22Rv1 (cell line): ENCODE measurements at regions not wholly inside any gene's neighbourhood (a gene's known extent, or its start where the extent isn't known, plus 50 kb on each side); places are given as distances from the start of the nearest gene placed in this dataset.
"Not testable (repeated sequence)": the region's sequence is repeated elsewhere in the genome, so short reads cannot be mapped to it uniquely, and the experiment has no call there.

Experiments used
- H3K27ac ChIP-seq: fragments of 450-650 bp; 2 replicates; pipeline ENCODE4 v1.5.1; 2017
- CTCF ChIP-seq: fragments of 450-650 bp; IDR thresholded peaks from 2 replicates; pipeline ENCODE4 v1.5.1; 2017; ENCODE audit warnings: mild to moderate bottlenecking
- ZFX ChIP-seq: fragments of 450-650 bp; IDR thresholded peaks from 2 replicates; pipeline ENCODE4 v1.6.1; 2017; ENCODE audit warnings: antibody characterized with exemption, borderline replicate concordance

GRCh38 chr1:5611431-5611830, 380.8 kb downstream of the NPHP4 start:
- no peak for TF ChIP-seq ZFX
- TF ChIP-seq CTCF: no peak
- no peak overlapping the region for H3K27ac ChIP-seq

- TF ChIP-seq CTCF: no peak
- no peak for TF ChIP-seq ZFX
- H3K27ac ChIP-seq: no peak overlapping the region
Observed at GRCh38 chr1:5610432-5610831, 381.8 kb downstream of the NPHP4 start.

- no peak for TF ChIP-seq CTCF
- TF ChIP-seq ZFX: no peak
- no peak overlapping the region for H3K27ac ChIP-seq
Observed at GRCh38 chr1:5603353-5604104, 388.7 kb downstream of the NPHP4 start.

GRCh38 chr1:5602718-5603117, 389.5 kb downstream of the NPHP4 start:
- not testable (repeated sequence) for H3K27ac ChIP-seq

- no peak for TF ChIP-seq ZFX
- no peak for TF ChIP-seq CTCF
- no peak overlapping the region for H3K27ac ChIP-seq
Observed at GRCh38 chr1:5601516-5601915, 390.7 kb downstream of the NPHP4 start.

GRCh38 chr1:5599541-5599940, 392.7 kb downstream of the NPHP4 start:
- no peak for TF ChIP-seq ZFX
- TF ChIP-seq CTCF: no peak
- H3K27ac ChIP-seq: no peak overlapping the region

GRCh38 chr1:5598824-5599395, 393.3 kb downstream of the NPHP4 start:
- TF ChIP-seq ZFX (no peak), CTCF (no peak)
- H3K27ac ChIP-seq: no peak overlapping the region
